ENCODE measurements at regions not wholly inside any gene's neighbourhood (a gene's known extent, or its start where the extent isn't known, plus 50 kb on each side); places are given as distances from the start of the nearest gene placed in this dataset.

GRCh38 chr22:26985931-26986782 lies 328.8 kb downstream of the MIAT start:
- no peak for DNase-seq (ENCODE audit: low read depth, low spot score)
- H3K9me1 ChIP-seq (ENCODE audit: control insufficient read depth, extremely low read depth, insufficient read depth, low read length), result no peaks in the 10 kb centered on the region
- no peak overlapping the region for H3K4me2 ChIP-seq (ENCODE audit: control insufficient read depth, extremely low read depth, insufficient read depth, low read depth, low read length)
- H3K27me3 ChIP-seq (ENCODE audit: control insufficient read depth, extremely low read depth, insufficient read depth, low read length), result peaks cover 13% of the 10 kb centered on the region
- no peak overlapping the region for H3K27ac ChIP-seq (ENCODE audit: control insufficient read depth, insufficient read depth, low read length)
- H3K9me3 ChIP-seq (ENCODE audit: control insufficient read depth, low read depth, low read length), result no peaks in the 10 kb centered on the region
- H3K4me1 ChIP-seq (ENCODE audit: control insufficient read depth, extremely low read depth, insufficient read depth, low read length), result no peaks in the 10 kb centered on the region
- no peaks in the 10 kb centered on the region for H4K20me1 ChIP-seq (ENCODE audit: control insufficient read depth, extremely low read depth, insufficient read depth, low read length)
- H3K9ac ChIP-seq (ENCODE audit: control insufficient read depth, extremely low read depth, insufficient read depth, low read length), result no peak overlapping the region
- no peaks in the 10 kb centered on the region for H3K36me3 ChIP-seq (ENCODE audit: control insufficient read depth in 2 of 2, extremely low read depth in 1 of 2, insufficient read depth in 2 of 2, low read length in 2 of 2)
- H3K4me3 ChIP-seq (ENCODE audit: control insufficient read depth in 2 of 3, extremely low read depth in 1 of 3, insufficient read depth in 2 of 3, low read depth in 1 of 3, low read length in 3 of 3), result no peak overlapping the region
- dilution Hi-C loops (cut with MboI; ENCODE audit: extremely low pct_ligation_motif_present, low sequenced_read_pairs), result no loop called here
- TF ChIP-seq CTCF (optimal IDR thresholded peaks at IDR 0.05 in 1 of 3, IDR thresholded peaks at IDR 0.05 in 1 of 3, conservative IDR thresholded peaks at IDR 0.05 in 1 of 3; ENCODE audit: extremely low read depth in 1 of 3, insufficient read depth in 2 of 3, low read length in 3 of 3), result no peak
- TF ChIP-seq EZH2 (IDR thresholded peaks at IDR 0.05; ENCODE audit: low read length), result no peak
- no peak for FAIRE-seq
- H3K79me2 ChIP-seq (ENCODE audit: control insufficient read depth, insufficient read depth, low read length), result no peaks in the 10 kb centered on the region
- no peak overlapping the region for H2AFZ ChIP-seq (ENCODE audit: control insufficient read depth, low read length)

- Histone ChIP-seq H4K20me1 (ENCODE audit: control insufficient read depth, extremely low read depth, insufficient read depth, low read length) (no peaks in the 10 kb centered on the region), H3K9me1 (ENCODE audit: control insufficient read depth, extremely low read depth, insufficient read depth, low read length) (no peaks in the 10 kb centered on the region), H3K4me3 (ENCODE audit: control insufficient read depth in 2 of 3, extremely low read depth in 1 of 3, insufficient read depth in 2 of 3, low read depth in 1 of 3, low read length in 3 of 3) (no peak overlapping the region), H2AFZ (ENCODE audit: control insufficient read depth, low read length) (no peak overlapping the region), H3K4me2 (ENCODE audit: control insufficient read depth, extremely low read depth, insufficient read depth, low read depth, low read length) (no peak overlapping the region), H3K9ac (ENCODE audit: control insufficient read depth, extremely low read depth, insufficient read depth, low read length) (no peak overlapping the region), H3K9me3 (ENCODE audit: control insufficient read depth, low read depth, low read length) (no peaks in the 10 kb centered on the region), H3K27ac (ENCODE audit: control insufficient read depth, insufficient read depth, low read length) (no peak overlapping the region), H3K36me3 (ENCODE audit: control insufficient read depth in 2 of 2, extremely low read depth in 1 of 2, insufficient read depth in 2 of 2, low read length in 2 of 2) (no peaks in the 10 kb centered on the region), H3K79me2 (ENCODE audit: control insufficient read depth, insufficient read depth, low read length) (no peaks in the 10 kb centered on the region), H3K27me3 (ENCODE audit: control insufficient read depth, extremely low read depth, insufficient read depth, low read length) (peaks cover 7% of the 10 kb centered on the region), H3K4me1 (ENCODE audit: control insufficient read depth, extremely low read depth, insufficient read depth, low read length) (no peaks in the 10 kb centered on the region)
- FAIRE-seq (no peak), DNase-seq (ENCODE audit: low read depth, low spot score) (no peak)
- dilution Hi-C loops (cut with MboI; ENCODE audit: extremely low pct_ligation_motif_present, low sequenced_read_pairs), result no loop called here
- TF ChIP-seq EZH2 (IDR thresholded peaks at IDR 0.05; ENCODE audit: low read length) (no peak), CTCF (optimal IDR thresholded peaks at IDR 0.05 in 1 of 3, IDR thresholded peaks at IDR 0.05 in 1 of 3, conservative IDR thresholded peaks at IDR 0.05 in 1 of 3; ENCODE audit: extremely low read depth in 1 of 3, insufficient read depth in 2 of 3, low read length in 3 of 3) (no peak)
These were observed 329.5 kb downstream of the MIAT start for GRCh38 chr22:26986884-26987283.

All from keratinocyte (primary cell).